ENCODE measurements at regions not wholly inside any gene's neighbourhood (a gene's known extent, or its start where the extent isn't known, plus 50 kb on each side); places are given as distances from the start of the nearest gene placed in this dataset.

- DNase-seq (ENCODE audit: low spot score in 2 of 2) = no peak
- Histone ChIP-seq H3K9me3 (peaks cover 11% of the 10 kb centered on the region), H3K36me3 (no peaks in the 10 kb centered on the region), H3K4me3 (no peak overlapping the region), H3K27me3 (peaks cover 11% of the 10 kb centered on the region), H3K27ac (no peak overlapping the region), H3K4me1 (no peaks in the 10 kb centered on the region)
- TF ChIP-seq EP300 (IDR thresholded peaks at IDR 0.05) (no peak), CTCF (IDR thresholded peaks at IDR 0.05) (no peak)
- 49% methylated on average over 2 of the region's 2 CpGs for WGBS
These were observed 70.1 kb upstream of the MPHOSPH6 start for GRCh38 chr16:82240111-82240510.

GRCh38 chr16:82236875-82237274, 66.9 kb upstream of the MPHOSPH6 start:
- TF ChIP-seq POLR2A (IDR thresholded peaks at IDR 0.05) = no peak
- TF ChIP-seq CTCF (IDR thresholded peaks at IDR 0.05) = no peak
- no peak for TF ChIP-seq EP300 (IDR thresholded peaks at IDR 0.05)
- no peak for TF ChIP-seq POLR2AphosphoS5 (IDR thresholded peaks at IDR 0.05)
- H3K9me3 ChIP-seq = no peaks in the 10 kb centered on the region
- H3K27ac ChIP-seq = no peak overlapping the region
- 84% methylated on average over 5 of the region's 5 CpGs for WGBS
- no peak overlapping the region for H3K4me3 ChIP-seq
- no peak for DNase-seq (ENCODE audit: low spot score in 2 of 2)
- no peaks in the 10 kb centered on the region for H3K36me3 ChIP-seq
- H3K4me1 ChIP-seq = no peaks in the 10 kb centered on the region
- H3K27me3 ChIP-seq = peaks cover 9% of the 10 kb centered on the region

DNA sequence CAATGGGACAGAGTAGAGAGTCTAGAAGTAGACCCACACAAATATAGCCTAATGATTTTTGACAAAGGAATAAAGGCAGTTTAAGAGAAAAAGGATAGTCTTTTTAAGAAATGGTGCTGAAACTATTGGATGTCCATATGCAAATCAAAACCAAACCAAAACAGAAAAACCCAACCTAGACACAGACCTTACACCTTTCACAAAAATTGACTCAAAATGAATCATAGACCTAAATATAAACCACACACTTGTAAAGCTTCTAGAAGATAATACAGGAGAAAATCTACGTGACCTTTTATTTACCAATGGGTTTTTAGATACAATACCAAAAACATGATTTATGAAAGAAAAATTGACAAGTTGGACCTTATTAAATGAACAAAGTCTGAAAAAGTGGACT, 66.4 kb upstream of the MPHOSPH6 start:
- H3K4me1 ChIP-seq = no peaks in the 10 kb centered on the region
- H3K27ac ChIP-seq = no peak overlapping the region
- TF ChIP-seq POLR2A (IDR thresholded peaks at IDR 0.05) (no peak), POLR2AphosphoS5 (IDR thresholded peaks at IDR 0.05) (no peak), CTCF (IDR thresholded peaks at IDR 0.05) (no peak), EP300 (IDR thresholded peaks at IDR 0.05) (no peak)
- no peaks in the 10 kb centered on the region for H3K36me3 ChIP-seq
- WGBS = 86% methylated on average over 1 of the region's 1 CpG
- no peaks in the 10 kb centered on the region for H3K9me3 ChIP-seq
- H3K4me3 ChIP-seq = no peak overlapping the region
- peaks cover 6% of the 10 kb centered on the region for H3K27me3 ChIP-seq
- DNase-seq (ENCODE audit: low spot score in 2 of 2) = no peak

- H3K4me3 ChIP-seq = no peak overlapping the region
- H3K4me1 ChIP-seq = no peaks in the 10 kb centered on the region
- H3K27me3 ChIP-seq = no peaks in the 10 kb centered on the region
- no peaks in the 10 kb centered on the region for H3K9me3 ChIP-seq
- no peak for DNase-seq (ENCODE audit: low spot score in 2 of 2)
- no peak overlapping the region for H3K27ac ChIP-seq
- H3K36me3 ChIP-seq = no peaks in the 10 kb centered on the region
- TF ChIP-seq EP300 (IDR thresholded peaks at IDR 0.05) (no peak), POLR2A (IDR thresholded peaks at IDR 0.05) (no peak), POLR2AphosphoS5 (IDR thresholded peaks at IDR 0.05) (no peak), CTCF (IDR thresholded peaks at IDR 0.05) (no peak)
- 86% methylated on average over 2 of the region's 2 CpGs for WGBS
These were observed 62.8 kb upstream of the MPHOSPH6 start for GRCh38 chr16:82232806-82233205.

GRCh38 chr16:82231008-82231787, 61.2 kb upstream of the MPHOSPH6 start:
- Histone ChIP-seq H3K4me1 (no peaks in the 10 kb centered on the region), H3K27ac (no peak overlapping the region), H3K36me3 (no peaks in the 10 kb centered on the region), H3K4me3 (no peak overlapping the region), H3K27me3 (no peaks in the 10 kb centered on the region), H3K9me3 (no peaks in the 10 kb centered on the region)
- DNase-seq (ENCODE audit: low spot score in 2 of 2) = no peak
- TF ChIP-seq POLR2AphosphoS5 (IDR thresholded peaks at IDR 0.05) (no peak), EP300 (IDR thresholded peaks at IDR 0.05) (no peak), POLR2A (IDR thresholded peaks at IDR 0.05) (no peak), CTCF (IDR thresholded peaks at IDR 0.05) (no peak)
- 60% methylated on average over 6 of the region's 6 CpGs for WGBS

Data from suprapubic skin (tissue), 4 donors.